A549 (cell line): ENCODE measurements at regions not wholly inside any gene's neighbourhood (a gene's known extent, or its start where the extent isn't known, plus 50 kb on each side); places are given as distances from the start of the nearest gene placed in this dataset.

ENCODE experiments used
- BHLHE40 ChIP-seq: IDR thresholded peaks from 2 replicates; pipeline ENCODE4 v1.6.1; 2012; ENCODE audit warnings: low read depth, low read length, inconsistent platforms
- CTCF ChIP-seq: fragments of >200 bp; sonication (Bioruptor Twin); formaldehyde crosslinking; IDR thresholded peaks from 3 replicates; pipeline ENCODE4 v1.5.1; 2016
- EP300 ChIP-seq, 2 experiments: fragments of >200 bp; sonication (Bioruptor Twin); formaldehyde crosslinking; IDR thresholded peaks; 2 replicates in 1 of 2; 3 replicates in 1 of 2; pipeline ENCODE4 v1.6.1; 2016 to 2017
- KDM5A ChIP-seq: fragments of 200-600 bp; sonication (generic); IDR thresholded peaks from 2 replicates; pipeline ENCODE4 v1.6.1; 2016; ENCODE audit warnings: antibody characterized with exemption, mild to moderate bottlenecking
- MAFK ChIP-seq: fragments of 450-650 bp; IDR thresholded peaks from 2 replicates; pipeline ENCODE4 v1.6.1; 2014; ENCODE audit not compliant: partially characterized antibody
- POLR2A ChIP-seq: IDR thresholded peaks from 2 replicates; pipeline ENCODE4 v1.6.1; 2012; ENCODE audit warnings: mild to moderate bottlenecking, low read length
- SMC3 ChIP-seq: fragments of >200 bp; sonication (Bioruptor Twin); formaldehyde crosslinking; IDR thresholded peaks from 3 replicates; pipeline ENCODE4 v1.6.1; 2018; ENCODE audit warnings: inconsistent platforms

- TF ChIP-seq SMC3 (no peak), CTCF (no peak), POLR2A (no peak), MAFK (no peak), BHLHE40 (no peak), KDM5A (no peak), EP300 (IDR thresholded peaks at IDR 0.05) (no peak)
Measured at GRCh38 chr12:105474672-105475071, 144.2 kb downstream of the C12orf75 start.
